DMS153 treated with DMSO at 0.1 percent for 48 hours (cell line): ENCODE measurements at regions not wholly inside any gene's neighbourhood (a gene's known extent, or its start where the extent isn't known, plus 50 kb on each side); places are given as distances from the start of the nearest gene placed in this dataset.
"Not testable (repeated sequence)": the region's sequence is repeated elsewhere in the genome, so short reads cannot be mapped to it uniquely, and the experiment has no call there.

ENCODE experiments used
- DNase-seq: peaks from one replicate; lab custom pipeline; 2025; ENCODE audit not compliant: unreplicated experiment; lab: John Stamatoyannopoulos, UW

DNA sequence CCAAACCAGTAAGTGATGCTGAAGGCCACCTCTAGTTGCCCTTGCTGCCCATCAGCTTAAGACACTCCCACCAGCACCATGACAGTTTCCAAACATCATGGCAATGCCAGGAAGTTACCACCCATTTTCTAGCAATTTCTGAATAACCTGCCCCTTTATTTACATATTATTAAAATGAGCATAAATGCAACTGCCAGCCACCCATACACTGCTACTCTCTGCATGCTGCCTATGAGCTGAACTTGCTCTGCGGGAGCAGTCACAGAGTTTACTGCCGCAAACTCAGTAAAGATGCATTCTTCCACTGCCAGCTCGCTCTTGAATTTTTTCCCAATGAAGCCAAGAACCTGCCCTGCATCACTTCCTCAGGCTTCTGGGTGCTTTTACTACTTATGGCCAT lies 212.6 kb downstream of the SH2D4B start:
- no peak for DNase-seq

DNA sequence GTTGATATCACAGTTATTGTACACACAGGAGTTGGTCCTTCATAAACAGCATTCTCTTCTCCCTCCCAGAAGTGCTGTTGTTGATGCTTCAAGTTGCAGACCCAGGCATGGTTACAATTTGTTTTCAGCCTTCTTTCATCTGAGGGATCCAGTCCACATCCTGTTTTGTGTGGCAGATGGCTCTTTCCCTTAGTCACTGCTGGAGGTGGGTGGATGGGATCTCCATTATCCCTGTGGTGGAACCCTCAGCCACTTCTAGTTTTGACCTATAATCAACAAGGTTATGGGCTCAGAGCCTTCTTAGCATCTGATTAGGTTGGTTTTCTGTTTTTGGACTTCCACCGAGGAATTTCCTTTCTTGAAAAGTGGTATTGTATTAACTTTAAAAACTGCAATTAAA lies 214.2 kb downstream of the SH2D4B start:
- no peak for DNase-seq

DNA sequence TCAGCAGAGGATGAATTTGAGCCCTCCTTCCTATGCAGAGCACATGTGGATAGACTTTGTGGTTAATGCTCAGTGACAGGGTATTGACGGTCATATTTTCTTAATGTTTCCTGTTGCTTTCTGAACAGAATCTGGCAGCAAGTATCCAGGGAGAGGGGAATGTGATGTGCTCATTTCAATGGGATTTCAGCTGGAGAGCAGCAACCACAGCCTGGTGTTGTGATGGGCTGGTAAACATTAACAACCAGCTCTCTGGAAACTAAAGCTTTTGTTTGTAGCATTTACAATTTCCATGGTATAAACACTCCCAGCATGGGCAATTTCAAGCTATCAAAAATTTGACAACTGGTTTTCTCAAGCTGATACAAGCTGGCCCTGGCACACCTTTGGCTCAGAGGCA lies 215.9 kb downstream of the SH2D4B start:
- DNase-seq, result no peak

DNA sequence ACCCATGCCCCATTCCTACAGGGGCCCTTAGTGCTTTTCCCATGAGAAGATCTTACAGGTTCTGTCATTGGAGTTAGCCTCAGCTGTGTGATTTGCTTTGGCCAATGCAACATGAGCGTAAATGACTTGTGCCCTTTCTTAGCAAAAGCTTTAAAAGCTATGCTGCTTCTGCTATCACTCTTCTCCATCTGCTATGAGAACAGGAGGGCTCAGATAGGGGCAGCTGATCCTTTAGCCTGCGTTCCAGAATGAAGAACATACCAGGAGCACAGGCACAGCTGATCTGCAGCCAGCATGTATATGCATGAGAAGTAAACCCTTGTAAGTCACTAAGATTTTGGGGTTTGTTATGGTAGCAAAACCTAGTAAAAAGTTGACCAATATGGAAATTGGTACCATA lies 218.2 kb downstream of the SH2D4B start:
- DNase-seq, result no peak

DNA sequence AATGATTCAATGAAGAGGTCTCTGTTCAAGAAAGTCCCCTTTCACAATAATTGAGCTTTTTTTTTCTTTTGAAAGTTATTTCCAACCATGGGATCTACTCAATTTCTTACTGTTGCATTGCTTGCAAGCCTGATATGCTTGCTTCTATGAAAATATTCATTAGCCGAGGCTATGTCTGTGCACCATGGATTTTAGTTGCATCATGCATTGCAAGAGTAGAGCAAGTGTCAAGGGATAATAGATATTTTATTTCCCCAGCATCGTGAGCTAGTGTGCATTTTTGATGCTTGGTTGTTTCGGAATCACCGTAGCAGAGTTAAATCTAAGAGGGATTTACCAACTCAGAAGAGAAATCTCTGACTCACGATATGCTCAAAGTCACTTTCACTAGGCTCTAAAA lies 222.0 kb downstream of the SH2D4B start:
- DNase-seq, result no peak

DNA sequence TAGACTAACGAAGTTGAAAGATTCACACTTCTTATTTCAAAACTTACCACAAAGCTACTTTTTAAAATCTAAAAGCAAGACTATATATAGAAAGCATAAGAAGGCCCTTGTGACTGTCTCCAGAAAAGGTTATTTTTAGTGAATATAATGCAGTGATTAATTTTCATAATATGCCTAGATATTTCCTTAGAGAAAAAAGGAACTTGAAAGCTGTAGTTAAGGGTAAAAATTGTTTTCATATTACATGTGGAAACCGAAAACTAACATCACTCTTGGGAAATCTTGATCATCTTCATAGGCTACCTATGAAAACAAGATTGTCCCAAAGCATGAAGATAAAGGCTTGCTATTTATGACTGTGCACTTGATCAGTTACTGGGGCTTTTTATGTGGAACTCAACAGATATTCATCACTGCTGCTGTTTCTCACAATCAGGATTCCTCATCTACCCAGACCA lies 223.2 kb downstream of the SH2D4B start:
- no peak for DNase-seq

DNA sequence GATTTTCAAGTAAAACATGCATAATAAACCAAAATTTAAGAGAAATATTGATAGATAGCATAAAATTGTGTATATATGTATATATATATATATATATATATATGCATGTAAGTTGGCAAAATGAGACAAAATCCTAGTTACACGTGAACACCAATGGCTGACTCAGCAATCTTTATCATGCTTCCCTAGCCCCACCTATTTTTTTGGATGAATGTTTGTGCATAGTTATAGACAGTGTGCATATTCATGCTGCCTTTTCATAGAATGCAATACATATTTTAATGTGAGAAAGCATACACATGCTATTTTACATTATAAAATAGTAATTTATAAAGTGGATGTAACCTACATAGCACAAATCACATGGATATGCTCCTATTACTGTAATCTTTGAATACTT lies 230.3 kb downstream of the SH2D4B start:
- no peak for DNase-seq

DNA sequence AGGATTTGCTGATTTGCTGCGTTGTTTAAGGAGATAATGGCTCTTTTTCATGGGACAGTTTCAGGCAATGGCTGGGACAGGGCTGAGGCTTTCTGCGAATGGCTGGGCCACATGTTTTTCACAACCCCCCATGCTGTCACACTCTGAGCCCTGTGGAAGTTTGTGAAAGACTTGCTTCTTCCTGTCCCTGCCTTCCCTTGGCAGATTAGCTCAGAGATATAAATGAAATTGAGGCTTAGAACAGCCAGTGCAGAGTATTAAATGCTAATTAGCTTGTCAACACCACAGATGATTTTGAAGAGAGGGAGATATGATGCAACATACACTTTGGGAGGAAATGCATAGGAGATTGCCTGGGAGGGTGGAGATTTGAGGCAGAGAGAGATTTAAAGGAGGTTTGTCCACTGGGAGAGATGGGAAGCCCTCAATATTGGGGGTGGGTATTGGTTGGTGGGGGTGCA lies 232.0 kb downstream of the SH2D4B start:
- DNase-seq, result no peak

DNA sequence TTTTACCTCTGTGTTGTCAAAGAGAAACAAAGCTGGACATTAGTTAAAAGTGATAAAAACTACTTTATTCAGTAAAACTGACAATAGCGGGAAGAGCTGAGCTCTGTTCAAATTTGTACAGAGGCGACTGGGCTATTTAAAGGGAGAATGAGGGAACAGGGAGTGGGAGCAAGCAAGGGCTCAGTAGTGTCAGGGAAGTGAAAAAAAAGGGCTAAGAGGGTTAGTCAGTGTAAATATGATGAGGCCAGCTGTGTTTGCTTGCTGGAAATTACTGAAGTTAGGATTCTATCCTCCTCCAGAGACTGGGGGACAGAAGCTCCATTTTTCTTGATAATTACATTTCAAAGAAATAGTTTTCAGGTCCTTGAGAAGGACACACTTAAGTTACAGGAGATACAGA lies 232.5 kb downstream of the SH2D4B start:
- no peak for DNase-seq

DNA sequence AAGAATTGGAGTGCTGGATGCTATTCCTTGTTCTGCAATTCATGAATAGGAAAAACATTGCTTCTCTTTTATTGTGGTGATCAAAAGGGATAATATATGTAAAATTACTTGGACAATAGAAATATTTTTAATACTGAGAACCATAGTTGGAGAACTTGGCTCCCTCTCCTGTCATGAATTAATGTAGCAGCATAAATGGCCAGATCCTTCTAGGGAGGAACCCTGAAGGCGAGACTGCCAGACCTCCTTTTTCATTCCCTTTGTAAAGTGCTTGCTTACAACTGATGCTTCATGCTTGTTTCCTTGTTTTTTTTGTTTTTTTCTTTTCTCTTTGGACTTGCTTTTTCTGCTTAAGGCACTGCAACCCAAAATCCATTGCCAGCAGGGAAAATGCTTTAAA lies 233.6 kb downstream of the SH2D4B start:
- no peak for DNase-seq

DNA sequence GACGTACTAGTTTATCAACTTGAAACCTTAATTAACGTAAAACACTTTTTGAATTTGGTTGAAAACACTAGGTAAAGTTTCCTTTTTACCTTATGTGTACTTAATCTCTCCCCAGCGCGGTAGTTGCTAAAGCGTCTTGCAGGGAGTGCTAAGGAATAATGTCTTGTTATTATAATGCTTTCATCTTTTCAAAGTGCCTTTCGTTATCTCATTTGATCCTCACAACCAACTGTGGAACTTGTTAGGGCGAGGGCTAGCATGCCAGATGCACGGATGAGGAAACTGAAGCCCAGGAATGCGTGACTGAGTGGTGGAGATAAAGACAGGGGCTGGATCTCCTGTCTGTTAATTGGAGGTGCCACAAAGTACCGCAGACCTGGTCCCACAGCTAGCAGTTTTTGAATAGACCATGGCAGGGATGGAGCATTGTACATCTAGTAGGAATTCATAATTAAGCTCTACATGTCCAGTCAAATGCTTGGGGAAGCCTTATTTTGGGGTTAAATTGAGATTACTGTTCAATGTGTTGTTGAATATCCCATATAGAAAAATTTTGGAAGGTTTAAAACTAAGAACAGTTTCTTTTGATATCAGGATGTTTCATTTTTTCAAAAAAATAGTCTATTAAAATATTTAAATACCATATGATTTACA lies 234.3 kb downstream of the SH2D4B start:
- DNase-seq, result no peak

DNA sequence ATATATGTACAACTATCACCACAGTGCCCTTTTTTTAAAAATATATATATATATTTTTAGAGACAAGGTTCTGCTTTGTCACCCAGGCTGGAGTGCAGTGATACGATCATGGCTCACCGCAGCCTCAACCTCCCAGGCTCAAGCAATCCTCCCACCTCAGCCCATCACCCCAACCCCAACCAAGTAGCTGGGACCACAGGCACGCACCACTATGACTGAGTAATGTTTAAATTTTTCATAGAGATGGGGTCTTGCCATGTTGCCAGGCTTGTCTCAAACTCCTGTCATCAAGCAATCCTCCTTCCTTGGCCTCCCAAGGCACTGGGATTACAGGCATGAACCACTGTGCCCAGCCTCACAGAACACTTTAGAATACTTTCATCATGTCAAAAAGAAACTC lies 234.9 kb downstream of the SH2D4B start:
- DNase-seq, result no peak

DNA sequence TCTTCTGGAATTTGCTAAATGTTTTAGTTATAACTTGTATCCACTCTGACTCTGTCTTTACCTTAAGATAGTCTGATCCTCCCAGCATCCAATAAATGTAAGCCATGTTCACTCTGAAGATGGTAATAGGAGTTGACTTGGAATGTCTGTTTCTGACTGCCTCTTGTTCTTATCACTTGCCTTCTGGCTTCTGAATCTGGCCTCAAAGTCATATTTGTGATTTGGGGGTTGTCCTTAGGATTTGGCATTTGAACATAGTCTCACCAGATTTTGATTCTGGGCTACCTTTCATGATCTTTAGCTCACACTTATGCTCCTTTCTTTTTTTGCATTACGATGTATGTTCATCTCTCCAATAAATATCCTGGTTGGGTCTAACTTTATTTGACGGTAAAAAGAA lies 247.0 kb downstream of the SH2D4B start:
- DNase-seq, result no peak

DNA sequence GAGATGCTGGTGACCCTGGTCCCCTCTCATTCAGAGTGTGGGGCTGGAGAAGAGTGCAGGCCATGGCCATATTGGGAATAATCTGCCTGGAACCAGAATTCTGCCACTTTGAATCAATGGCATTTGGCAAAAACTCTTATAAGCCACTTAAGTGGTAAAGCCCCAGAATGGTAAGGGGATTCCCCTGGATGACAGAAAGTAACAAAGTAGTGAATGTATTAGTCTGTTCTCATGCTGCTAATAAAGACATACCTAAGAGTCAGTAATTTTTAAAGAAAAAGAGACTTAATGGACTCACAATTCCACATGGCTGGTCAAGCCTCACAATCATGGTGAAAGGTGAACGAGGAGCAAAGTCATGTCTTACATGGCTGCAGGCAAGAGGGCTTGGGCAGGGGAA lies 248.6 kb downstream of the SH2D4B start:
- no peak for DNase-seq

DNA sequence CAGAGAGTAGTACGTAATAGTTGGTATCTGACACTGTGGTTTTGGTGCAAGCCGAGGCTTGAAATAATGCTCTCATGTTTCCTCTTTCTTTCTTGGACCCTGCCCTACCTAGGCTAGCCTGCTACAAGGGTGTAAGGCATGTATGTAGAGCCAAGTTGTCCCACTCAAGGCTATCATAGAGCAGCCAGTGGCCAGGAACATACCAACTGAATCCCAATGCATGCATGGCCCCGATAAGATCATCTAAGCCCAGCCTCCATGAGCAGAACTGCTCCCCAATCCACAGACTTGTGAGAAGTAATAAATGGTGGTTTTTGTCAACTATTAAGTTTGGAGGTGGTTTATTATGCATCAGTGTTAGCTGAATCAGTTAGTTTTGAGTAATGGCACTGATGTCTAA lies 250.2 kb downstream of the SH2D4B start:
- DNase-seq, result no peak

DNA sequence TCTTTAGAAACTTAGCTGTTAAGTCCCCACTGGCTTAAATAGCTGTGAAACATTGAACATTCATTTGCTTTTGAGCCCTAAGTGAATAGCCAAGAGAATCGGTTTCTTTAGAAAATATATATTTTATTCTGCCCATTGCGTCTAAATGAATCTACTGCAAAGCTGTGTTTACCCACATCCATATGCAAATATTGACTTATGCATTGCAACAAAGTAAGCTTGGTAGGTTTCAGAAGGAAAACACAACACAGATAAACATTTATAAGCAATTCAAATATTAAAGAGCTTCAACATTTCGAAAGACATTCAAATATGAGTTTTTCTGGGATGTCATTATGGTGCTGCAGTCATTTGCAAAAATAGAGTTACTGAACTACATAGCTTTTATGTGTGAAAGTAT lies 257.3 kb downstream of the SH2D4B start:
- no peak for DNase-seq

DNA sequence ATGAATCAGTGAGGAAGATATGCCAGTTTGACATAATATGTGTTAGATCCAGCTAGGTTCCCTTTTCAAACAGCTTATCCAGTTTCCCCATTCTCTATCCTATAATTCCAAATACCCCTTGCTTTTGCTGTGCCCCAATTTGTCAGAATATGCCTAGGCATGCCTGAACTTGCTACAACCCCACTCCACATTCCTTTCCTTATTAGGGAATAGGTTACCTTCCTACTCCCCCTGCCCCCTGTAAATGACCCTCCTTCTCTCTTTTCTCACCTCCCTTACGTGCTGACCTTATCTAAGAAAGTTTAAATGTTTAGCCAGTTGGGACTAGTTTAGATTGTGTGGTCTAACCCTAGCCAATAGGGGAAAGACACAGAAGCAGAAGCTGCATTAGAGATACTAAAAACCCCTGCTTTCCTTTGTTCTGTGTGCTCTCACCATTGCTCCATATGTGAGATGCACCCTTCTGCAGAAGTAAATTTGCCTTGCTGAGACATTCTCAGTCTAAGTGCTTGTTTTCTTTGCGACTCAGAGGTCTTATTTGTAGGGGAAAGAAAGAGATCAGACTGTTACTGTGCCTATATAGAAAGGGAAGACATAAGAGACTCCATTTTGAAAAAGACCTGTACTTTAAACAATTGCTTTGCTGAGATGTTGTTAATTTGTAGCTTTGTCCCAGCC lies 267.8 kb downstream of the SH2D4B start:
- no peak for DNase-seq

DNA sequence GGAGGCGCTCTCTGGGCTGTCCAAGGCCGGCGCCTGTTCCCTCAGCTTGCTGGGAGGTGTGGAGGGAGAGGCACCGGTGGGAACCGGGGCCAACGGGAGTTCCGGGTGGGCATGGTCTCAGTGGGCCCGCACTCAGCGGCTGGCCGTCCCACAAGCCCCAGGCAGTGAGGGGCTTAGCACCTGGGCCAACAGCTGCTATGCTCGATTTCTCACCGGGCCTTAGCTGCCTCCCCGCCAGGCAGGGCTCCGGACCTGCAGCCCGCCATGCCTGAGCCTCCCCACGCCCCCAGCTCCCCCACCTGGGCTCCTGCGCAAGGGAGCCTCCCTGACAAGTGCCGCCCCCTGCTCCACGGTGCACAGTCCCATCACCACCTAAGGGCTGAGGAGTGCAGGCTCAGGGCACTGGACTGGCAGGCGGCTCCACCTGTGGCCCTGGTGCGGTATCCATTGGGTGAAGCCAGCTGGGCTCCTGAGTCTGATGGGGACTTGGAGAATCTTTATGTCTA lies 276.5 kb downstream of the SH2D4B start:
- no peak for DNase-seq

DNA sequence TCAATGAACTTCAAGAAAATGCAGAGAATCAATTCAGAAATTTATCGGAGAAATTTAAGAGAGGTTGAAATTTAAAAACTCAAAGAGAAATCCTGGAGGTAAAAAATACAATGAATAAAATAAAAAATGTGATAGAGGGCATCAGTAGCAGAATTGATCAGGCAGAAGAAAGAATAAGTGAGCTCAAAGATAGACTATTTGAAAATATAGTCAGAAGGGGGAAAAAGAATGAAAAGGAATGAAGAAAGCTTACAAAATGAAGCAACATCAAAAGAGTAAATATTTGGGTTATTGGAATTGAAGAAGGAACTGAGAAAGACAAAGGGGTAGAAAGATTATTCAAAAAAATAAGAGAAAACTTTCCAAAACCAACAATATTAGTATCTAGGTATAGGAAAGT lies 291.4 kb downstream of the SH2D4B start:
- no peak for DNase-seq

DNA sequence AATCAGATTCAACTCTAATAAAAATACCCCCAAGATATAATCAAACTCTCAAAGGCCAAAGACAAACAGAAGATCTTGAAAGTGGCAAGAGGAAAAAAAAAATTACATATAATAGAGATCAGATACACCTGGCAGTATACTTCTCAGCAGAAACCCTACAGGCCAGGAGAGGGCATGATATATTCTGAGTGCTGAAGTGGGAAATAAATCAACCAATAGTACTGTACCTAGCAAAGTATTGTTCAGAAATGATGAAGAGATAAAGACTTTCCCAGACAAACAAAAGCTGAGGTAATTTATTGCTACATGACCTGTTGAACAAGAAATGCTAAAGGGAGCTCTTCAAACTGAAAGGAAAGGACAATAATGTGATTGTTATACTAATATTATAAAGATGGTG lies 291.9 kb downstream of the SH2D4B start:
- no peak for DNase-seq

DNA sequence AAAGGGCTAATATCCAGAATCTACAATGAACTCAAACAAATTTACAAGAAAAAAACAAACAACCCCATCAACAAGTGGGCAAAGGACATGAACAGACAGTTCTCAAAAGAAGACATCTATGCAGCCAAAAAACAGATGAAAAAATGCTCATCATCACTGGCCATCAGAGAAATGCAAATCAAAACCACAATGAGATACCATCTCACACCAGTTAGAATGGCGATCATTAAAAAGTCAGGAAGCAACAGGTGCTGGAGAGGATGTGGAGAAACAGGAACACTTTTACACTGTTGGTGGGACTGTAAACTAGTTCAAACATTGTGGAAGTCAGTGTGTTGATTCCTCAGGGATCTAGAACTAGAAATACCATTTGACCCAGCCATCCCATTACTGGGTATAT lies 295.0 kb downstream of the SH2D4B start:
- not testable (repeated sequence) for DNase-seq

DNA sequence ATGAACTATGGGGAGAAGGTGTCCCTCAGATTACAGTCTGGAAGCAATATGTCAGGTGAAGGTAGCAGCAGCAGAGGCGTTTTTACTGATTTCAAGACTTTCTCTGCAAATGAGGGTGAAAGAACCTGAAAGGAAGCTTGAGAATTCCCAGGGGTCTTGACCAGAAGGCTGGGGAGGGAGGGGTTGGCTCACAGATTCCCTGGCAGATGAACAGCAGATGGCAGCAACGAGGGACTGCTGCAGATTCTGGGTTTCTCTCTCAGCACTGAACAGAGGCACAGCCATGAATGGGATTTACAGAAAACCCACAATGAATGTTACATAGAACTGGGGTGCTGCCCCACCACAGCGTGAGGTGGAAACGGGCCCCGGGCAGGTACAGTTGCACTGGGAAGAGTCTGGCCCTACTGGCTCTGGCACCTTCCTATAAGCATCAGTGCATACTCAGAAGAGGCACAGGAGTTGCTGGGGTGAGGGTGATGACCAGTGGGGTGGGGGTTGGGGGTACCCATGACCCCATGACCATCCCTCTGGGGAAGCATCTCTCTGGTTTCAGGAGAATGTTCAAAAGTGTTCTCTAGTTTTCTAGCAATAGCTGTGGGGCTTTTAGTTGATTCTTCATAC lies 317.8 kb downstream of the SH2D4B start:
- DNase-seq, result no peak
